BE2C (cell line): ENCODE measurements at regions not wholly inside any gene's neighbourhood (a gene's known extent, or its start where the extent isn't known, plus 50 kb on each side); places are given as distances from the start of the nearest gene placed in this dataset.

ENCODE experiments used
- DNase-seq: peaks from one replicate; pipeline ENCODE4 v3.0.0-alpha.2; 2020
- H3K27me3 ChIP-seq: fragments of 250-450 bp; sonication (Bioruptor Pico); 2 replicates; pipeline ENCODE4 v1.5.1; 2020; ENCODE audit warnings: mild to moderate bottlenecking
- H3K36me3 ChIP-seq: fragments of 250-450 bp; sonication (Bioruptor Pico); 2 replicates; pipeline ENCODE4 v1.5.1; 2020; ENCODE audit warnings: mild to moderate bottlenecking
- H3K4me1 ChIP-seq: fragments of 250-450 bp; sonication (Bioruptor Pico); 2 replicates; pipeline ENCODE4 v1.5.1; 2020
- H3K4me3 ChIP-seq: 2 replicates; pipeline ENCODE4 v1.5.1; 2011; ENCODE audit warnings: low read depth, low read length
- H3K9me3 ChIP-seq: fragments of 250-450 bp; sonication (Bioruptor Pico); 2 replicates; pipeline ENCODE4 v1.5.1; 2020
- TF ChIP-seq, protein P1 (sequence below): IDR thresholded peaks from 2 replicates; pipeline ENCODE4 v1.5.1; 2012; ENCODE audit warnings: mild to moderate bottlenecking, low read depth, low read length

DNA sequence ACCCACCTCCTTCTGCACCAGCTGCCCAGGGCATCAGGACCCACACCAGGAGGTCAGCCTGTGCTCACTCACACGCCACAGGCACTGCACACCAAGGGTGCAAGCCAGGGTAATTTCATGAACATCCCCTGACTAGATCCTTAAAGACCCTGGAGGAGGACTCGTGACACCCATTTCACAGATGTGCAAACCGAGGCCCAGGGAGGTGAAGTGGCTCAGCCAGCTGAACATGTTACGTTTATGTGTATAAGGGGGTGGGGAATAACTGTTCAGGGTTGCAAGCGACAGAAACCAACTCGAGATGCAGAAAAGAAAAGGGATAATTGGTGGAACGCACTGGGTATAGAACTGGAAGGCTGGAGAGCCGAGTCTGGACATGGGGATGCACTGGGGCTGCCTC lies 138.1 kb upstream of the FOXF1 start:
- H3K27me3 ChIP-seq = no peaks in the 10 kb centered on the region
- H3K4me3 ChIP-seq = no peak overlapping the region
- no peaks in the 10 kb centered on the region for H3K4me1 ChIP-seq
- H3K36me3 ChIP-seq = no peaks in the 10 kb centered on the region
- TF ChIP-seq, protein P1, sequence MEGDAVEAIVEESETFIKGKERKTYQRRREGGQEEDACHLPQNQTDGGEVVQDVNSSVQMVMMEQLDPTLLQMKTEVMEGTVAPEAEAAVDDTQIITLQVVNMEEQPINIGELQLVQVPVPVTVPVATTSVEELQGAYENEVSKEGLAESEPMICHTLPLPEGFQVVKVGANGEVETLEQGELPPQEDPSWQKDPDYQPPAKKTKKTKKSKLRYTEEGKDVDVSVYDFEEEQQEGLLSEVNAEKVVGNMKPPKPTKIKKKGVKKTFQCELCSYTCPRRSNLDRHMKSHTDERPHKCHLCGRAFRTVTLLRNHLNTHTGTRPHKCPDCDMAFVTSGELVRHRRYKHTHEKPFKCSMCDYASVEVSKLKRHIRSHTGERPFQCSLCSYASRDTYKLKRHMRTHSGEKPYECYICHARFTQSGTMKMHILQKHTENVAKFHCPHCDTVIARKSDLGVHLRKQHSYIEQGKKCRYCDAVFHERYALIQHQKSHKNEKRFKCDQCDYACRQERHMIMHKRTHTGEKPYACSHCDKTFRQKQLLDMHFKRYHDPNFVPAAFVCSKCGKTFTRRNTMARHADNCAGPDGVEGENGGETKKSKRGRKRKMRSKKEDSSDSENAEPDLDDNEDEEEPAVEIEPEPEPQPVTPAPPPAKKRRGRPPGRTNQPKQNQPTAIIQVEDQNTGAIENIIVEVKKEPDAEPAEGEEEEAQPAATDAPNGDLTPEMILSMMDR = no peak
- no peaks in the 10 kb centered on the region for H3K9me3 ChIP-seq
- DNase-seq = no peak

DNA sequence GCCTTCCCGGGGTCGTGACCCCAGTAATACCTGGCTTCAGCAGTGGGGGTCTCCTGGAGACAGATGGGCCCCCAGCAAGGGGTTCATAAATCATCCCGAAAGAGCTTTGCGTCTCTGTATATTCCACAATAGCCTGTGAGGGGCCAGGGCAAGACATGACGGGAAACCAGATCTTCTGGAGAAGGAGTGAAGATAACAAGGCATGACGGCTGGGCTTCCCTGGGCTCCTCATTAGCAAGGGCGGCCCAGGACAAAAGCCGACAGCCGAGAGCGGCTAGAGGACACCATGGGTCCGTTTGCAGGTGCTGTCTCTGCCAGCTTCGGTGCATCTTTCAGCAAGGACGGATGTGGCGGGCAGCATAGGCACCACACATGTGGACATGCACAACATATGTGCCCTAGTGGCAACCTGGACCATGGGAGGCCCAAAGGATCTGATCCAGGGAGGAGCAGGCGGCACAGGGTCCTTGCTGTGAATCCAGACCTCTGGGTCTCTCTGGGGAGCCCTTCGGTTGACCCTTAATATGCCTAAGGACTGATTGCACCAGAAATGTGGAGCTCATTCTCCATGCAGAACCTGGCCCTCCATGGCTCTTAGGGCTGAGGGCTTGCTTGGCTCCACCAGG lies 136.9 kb upstream of the FOXF1 start:
- H3K4me3 ChIP-seq = no peak overlapping the region
- no peaks in the 10 kb centered on the region for H3K9me3 ChIP-seq
- TF ChIP-seq, protein P1 = no peak
- H3K27me3 ChIP-seq = no peaks in the 10 kb centered on the region
- no peaks in the 10 kb centered on the region for H3K36me3 ChIP-seq
- H3K4me1 ChIP-seq = no peaks in the 10 kb centered on the region
- DNase-seq = no peak

DNA sequence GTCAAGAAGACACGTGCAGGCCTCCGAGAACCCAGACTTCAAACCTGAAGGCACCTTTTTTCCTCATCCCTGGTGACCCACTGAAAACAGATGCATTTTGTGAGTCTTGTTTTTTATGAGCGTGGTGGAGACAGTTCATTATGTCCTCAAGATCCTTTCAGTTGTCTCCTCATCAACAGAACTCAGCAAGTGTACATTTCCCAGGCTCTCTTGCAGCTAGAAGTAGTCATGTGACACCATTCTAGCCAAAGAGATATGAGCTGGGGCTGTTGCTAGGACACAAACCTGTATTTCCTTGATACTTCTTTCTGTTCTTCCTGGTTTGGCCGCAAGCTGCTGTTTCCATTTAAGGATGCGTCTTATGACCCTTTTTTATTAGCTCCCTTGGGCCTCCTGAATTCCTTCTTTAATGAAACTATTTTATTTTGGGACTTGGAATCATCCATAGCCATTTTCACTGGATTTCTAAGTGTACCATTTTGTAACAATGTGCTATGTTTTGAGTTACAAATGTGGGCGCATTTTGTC lies 135.7 kb upstream of the FOXF1 start:
- Histone ChIP-seq H3K4me1 (no peaks in the 10 kb centered on the region), H3K4me3 (no peak overlapping the region), H3K36me3 (no peaks in the 10 kb centered on the region), H3K9me3 (no peaks in the 10 kb centered on the region), H3K27me3 (no peaks in the 10 kb centered on the region)
- TF ChIP-seq, protein P1 = no peak
- DNase-seq = no peak

DNA sequence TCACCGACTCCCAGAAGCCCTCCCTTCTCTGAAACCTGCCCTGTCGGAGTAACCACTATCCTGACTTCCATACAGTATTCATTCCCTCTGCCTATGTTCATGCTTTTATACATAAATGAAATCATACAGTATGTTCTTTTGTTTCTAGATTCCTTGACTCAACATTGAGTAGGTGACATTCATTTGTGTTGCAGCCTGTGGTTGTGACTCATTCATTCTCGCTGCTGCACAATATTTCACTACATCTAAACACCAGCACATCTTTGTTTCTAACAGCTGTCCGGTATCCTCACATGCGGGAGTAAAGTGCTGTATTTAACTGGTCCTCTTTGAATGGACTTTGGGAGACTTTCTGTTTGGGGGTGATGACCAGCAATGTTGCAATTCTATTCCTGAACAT lies 135.0 kb upstream of the FOXF1 start:
- DNase-seq = no peak
- Histone ChIP-seq H3K9me3 (no peaks in the 10 kb centered on the region), H3K4me1 (no peaks in the 10 kb centered on the region), H3K27me3 (no peaks in the 10 kb centered on the region), H3K4me3 (no peak overlapping the region), H3K36me3 (no peaks in the 10 kb centered on the region)
- TF ChIP-seq, protein P1 = no peak

DNA sequence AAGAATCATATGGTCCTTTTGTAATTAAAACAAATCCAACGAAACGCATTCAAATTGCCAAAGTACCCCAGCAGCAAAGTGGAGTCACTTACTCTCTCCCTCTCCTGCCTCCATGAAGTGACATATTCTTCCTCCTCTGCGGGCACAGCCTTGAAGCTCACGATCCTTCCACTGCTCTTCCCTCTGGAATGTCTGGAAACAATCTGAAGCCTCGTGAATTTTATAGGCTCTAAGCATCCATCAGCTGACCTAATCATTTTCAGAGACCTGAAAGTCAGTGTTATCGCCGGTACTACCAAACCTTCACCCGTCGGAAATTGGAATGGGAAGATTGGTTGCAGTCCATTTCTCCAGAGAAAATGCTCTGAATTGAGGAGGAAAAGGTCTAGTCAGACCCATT lies 134.5 kb upstream of the FOXF1 start:
- TF ChIP-seq, protein P1 = no peak
- H3K4me1 ChIP-seq = no peaks in the 10 kb centered on the region
- DNase-seq = no peak
- H3K9me3 ChIP-seq = no peaks in the 10 kb centered on the region
- no peaks in the 10 kb centered on the region for H3K36me3 ChIP-seq
- no peaks in the 10 kb centered on the region for H3K27me3 ChIP-seq
- no peak overlapping the region for H3K4me3 ChIP-seq

DNA sequence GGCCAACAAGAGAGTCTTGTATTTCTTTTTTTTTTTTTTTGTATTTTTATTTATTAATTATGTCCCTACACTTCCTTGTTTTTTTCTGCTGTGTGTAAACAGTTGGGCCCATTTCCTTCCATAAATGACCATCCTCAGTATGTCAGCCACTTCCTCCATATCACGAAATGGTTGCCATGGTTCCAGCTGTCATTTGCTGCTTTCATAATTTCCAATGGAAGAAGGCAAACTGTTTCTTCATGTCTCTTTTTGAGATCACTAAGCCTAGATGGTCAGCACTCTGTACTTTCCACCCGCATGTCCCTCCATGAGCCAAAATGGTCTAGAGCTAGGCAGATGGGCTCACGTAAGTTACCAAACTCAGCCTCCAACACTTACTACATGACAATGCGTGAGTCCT lies 133.5 kb upstream of the FOXF1 start:
- no peaks in the 10 kb centered on the region for H3K27me3 ChIP-seq
- no peaks in the 10 kb centered on the region for H3K36me3 ChIP-seq
- no peak for DNase-seq
- H3K4me1 ChIP-seq = no peaks in the 10 kb centered on the region
- TF ChIP-seq, protein P1 = no peak
- no peaks in the 10 kb centered on the region for H3K9me3 ChIP-seq
- H3K4me3 ChIP-seq = no peak overlapping the region
